HCT116 (cell line): ENCODE measurements at regions not wholly inside any gene's neighbourhood (a gene's known extent, or its start where the extent isn't known, plus 50 kb on each side); places are given as distances from the start of the nearest gene placed in this dataset.

Experiments
- CTCF ChIP-seq, 3 experiments: fragments of 200-600 bp in 1 of 3; sonication (generic) in 1 of 3; IDR thresholded peaks in 2 of 3; conservative IDR thresholded peaks in 1 of 3; 2 replicates each; pipeline ENCODE4 v1.5.1; 2012 to 2017; ENCODE audit warnings: low read depth in 2 of 3, low read length in 2 of 3, antibody characterized with exemption in 1 of 3, borderline replicate concordance in 1 of 3, control low read depth in 1 of 3, mild to moderate bottlenecking in 1 of 3, mixed read lengths in 1 of 3, mixed run types in 1 of 3, moderate library complexity in 1 of 3; ENCODE audit not compliant: insufficient read depth in 1 of 3
- ELF1 ChIP-seq: IDR thresholded peaks from 2 replicates; pipeline ENCODE4 v1.6.1; 2012; ENCODE audit warnings: low read depth, borderline replicate concordance
- EZH2phosphoT487 ChIP-seq: fragments of 200-600 bp; IDR thresholded peaks from 2 replicates; pipeline ENCODE4 v1.6.1; 2018; ENCODE audit warnings: antibody characterized with exemption, borderline replicate concordance
- JUND ChIP-seq: IDR thresholded peaks from 2 replicates; pipeline ENCODE4 v1.6.1; 2012
- POLR2A ChIP-seq: IDR thresholded peaks from 2 replicates; pipeline ENCODE4 v1.7.0; 2011; ENCODE audit warnings: borderline replicate concordance; ENCODE audit not compliant: insufficient read depth, insufficient read length; ENCODE audit errors: extremely low read depth
- REST ChIP-seq: IDR thresholded peaks from 2 replicates; pipeline ENCODE4 v1.6.1; 2012; ENCODE audit warnings: low read depth
- SP1 ChIP-seq: IDR thresholded peaks from 2 replicates; pipeline ENCODE4 v1.6.1; 2012; ENCODE audit warnings: low read depth
- TCF7L2 ChIP-seq: IDR thresholded peaks from 2 replicates; pipeline ENCODE4 v1.7.0; 2011; ENCODE audit warnings: borderline replicate concordance, inconsistent platforms; ENCODE audit not compliant: insufficient read depth, insufficient read length; ENCODE audit errors: extremely low read depth
- YY1 ChIP-seq: IDR thresholded peaks from 2 replicates; pipeline ENCODE4 v1.6.1; 2011; ENCODE audit warnings: low read length, low read depth, moderate library complexity, mild to moderate bottlenecking; ENCODE audit not compliant: insufficient replicate concordance; ENCODE audit errors: extremely low read depth
- ZBTB33 ChIP-seq: IDR thresholded peaks from 2 replicates; pipeline ENCODE4 v1.6.1; 2011; ENCODE audit warnings: mild to moderate bottlenecking, low read length, moderate library complexity; ENCODE audit not compliant: insufficient replicate concordance; ENCODE audit errors: extremely low read depth
- ZFX ChIP-seq: fragments of 450-650 bp; IDR thresholded peaks from 2 replicates; pipeline ENCODE4 v1.6.1; 2017

DNA sequence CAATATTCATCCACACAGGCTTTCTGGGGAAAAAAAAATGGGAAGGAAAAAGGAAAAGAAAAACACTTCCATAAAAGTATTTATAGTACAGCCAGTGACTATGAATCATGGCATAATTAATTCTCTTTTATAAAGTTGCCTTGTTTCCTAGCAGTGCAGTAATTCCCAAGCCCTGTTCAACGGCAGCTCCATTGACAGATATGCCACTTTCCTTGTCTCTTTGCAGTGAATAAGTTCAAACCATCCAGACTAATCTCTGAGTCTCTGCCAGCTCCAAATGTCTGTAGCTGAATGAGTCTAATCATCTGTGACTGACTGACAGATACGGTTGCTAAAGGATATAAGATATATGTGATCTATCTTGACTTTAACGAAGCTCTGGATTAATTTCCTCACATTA, 52.9 kb upstream of the KCNJ16 start:
- no peak for TF ChIP-seq CTCF (IDR thresholded peaks at IDR 0.05 in 2 of 3, conservative IDR thresholded peaks at IDR 0.05 in 1 of 3; ENCODE audit: borderline replicate concordance in 1 of 3, insufficient read depth in 1 of 3, low read depth in 2 of 3, low read length in 2 of 3)
- TF ChIP-seq JUND = no peak
- TF ChIP-seq POLR2A = no peak
- no peak for TF ChIP-seq SP1
- no peak for TF ChIP-seq YY1
- TF ChIP-seq ZFX = no peak
- TF ChIP-seq EZH2phosphoT487 = no peak
- no peak for TF ChIP-seq TCF7L2
- no peak for TF ChIP-seq REST
- no peak for TF ChIP-seq ELF1
- no peak for TF ChIP-seq ZBTB33
